ENCODE measurements at regions not wholly inside any gene's neighbourhood (a gene's known extent, or its start where the extent isn't known, plus 50 kb on each side); places are given as distances from the start of the nearest gene placed in this dataset.

GRCh38 chr17:69728816-69729215 lies 314.3 kb downstream of the MAP2K6 start:
- TF ChIP-seq, protein P1, sequence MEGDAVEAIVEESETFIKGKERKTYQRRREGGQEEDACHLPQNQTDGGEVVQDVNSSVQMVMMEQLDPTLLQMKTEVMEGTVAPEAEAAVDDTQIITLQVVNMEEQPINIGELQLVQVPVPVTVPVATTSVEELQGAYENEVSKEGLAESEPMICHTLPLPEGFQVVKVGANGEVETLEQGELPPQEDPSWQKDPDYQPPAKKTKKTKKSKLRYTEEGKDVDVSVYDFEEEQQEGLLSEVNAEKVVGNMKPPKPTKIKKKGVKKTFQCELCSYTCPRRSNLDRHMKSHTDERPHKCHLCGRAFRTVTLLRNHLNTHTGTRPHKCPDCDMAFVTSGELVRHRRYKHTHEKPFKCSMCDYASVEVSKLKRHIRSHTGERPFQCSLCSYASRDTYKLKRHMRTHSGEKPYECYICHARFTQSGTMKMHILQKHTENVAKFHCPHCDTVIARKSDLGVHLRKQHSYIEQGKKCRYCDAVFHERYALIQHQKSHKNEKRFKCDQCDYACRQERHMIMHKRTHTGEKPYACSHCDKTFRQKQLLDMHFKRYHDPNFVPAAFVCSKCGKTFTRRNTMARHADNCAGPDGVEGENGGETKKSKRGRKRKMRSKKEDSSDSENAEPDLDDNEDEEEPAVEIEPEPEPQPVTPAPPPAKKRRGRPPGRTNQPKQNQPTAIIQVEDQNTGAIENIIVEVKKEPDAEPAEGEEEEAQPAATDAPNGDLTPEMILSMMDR (IDR thresholded peaks at IDR 0.05) = no peak
- no peak for TF ChIP-seq POLR2A (IDR thresholded peaks at IDR 0.05)

All from esophagus squamous epithelium (tissue), 4 donors.